Neural cell (in vitro differentiated cells): ENCODE measurements at regions not wholly inside any gene's neighbourhood (a gene's known extent, or its start where the extent isn't known, plus 50 kb on each side); places are given as distances from the start of the nearest gene placed in this dataset.

Source experiments
- CTCF ChIP-seq: fragments of 450-650 bp; IDR thresholded peaks from 2 replicates; pipeline ENCODE4 v1.5.1; 2014; ENCODE audit warnings: antibody characterized with exemption, mild to moderate bottlenecking, moderate library complexity; ENCODE audit not compliant: poor library complexity, severe bottlenecking
- EZH2 ChIP-seq: fragments of 200-600, 300-800 bp; shearing (Covaris generic), sonication (generic); IDR thresholded peaks from 2 replicates; pipeline ENCODE4 v1.6.1; 2014; ENCODE audit warnings: antibody characterized with exemption, low read length, borderline replicate concordance, mild to moderate bottlenecking; ENCODE audit not compliant: insufficient read depth, poor library complexity, severe bottlenecking
- MXI1 ChIP-seq: fragments of 450-650 bp; conservative IDR thresholded peaks from 2 replicates; pipeline ENCODE4 v1.6.1; 2014; ENCODE audit warnings: antibody characterized with exemption, mild to moderate bottlenecking; ENCODE audit not compliant: poor library complexity, severe bottlenecking
- RAD21 ChIP-seq: fragments of 450-650 bp; conservative IDR thresholded peaks from 2 replicates; pipeline ENCODE4 v1.6.1; 2014; ENCODE audit warnings: antibody characterized with exemption, mild to moderate bottlenecking, moderate library complexity
- SMC3 ChIP-seq: fragments of 450-650 bp; conservative IDR thresholded peaks from 2 replicates; pipeline ENCODE4 v1.6.1; 2014; ENCODE audit warnings: antibody characterized with exemption, mild to moderate bottlenecking, moderate library complexity; ENCODE audit not compliant: poor library complexity
- TF ChIP-seq, protein P1 (sequence below): IDR thresholded peaks from 2 replicates; pipeline ENCODE4 v1.6.1; 2012; ENCODE audit warnings: borderline replicate concordance

DNA sequence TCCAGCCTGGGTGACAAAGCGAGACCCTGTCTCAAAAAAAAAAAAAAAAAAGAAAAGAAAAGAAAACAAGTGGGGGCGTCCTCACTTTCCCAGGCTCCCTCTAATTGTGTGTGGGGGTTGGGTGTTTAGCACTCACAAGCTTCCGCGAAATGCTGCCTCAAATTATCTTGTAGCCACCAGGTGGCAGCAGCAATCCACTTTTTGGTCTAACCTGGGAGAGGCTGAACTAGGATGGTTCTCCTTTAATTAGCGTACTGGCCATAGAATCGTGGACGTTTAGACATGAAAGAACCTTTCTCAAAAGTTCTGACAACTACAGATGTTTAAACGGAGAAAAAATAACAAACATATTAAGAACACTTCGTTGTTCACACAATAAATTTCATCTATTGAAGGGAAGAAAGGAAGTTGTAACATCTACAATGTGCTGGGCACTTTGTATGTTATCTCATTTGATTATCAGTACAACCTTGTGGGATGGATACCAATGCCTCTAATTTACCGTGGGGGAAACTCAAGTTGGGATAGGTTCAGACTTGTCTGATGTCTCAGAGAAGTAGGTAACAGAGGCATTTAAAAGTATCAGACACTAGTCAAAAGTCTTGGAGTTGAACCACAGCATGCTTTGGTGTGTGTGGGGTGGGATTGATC is 122.7 kb upstream of the NABP1 start:
- TF ChIP-seq CTCF (peak; percentile 84), EZH2 (no peak), SMC3 (peak; percentile 87), RAD21 (peak; percentile 85), MXI1 (no peak)
- TF ChIP-seq, protein P1, sequence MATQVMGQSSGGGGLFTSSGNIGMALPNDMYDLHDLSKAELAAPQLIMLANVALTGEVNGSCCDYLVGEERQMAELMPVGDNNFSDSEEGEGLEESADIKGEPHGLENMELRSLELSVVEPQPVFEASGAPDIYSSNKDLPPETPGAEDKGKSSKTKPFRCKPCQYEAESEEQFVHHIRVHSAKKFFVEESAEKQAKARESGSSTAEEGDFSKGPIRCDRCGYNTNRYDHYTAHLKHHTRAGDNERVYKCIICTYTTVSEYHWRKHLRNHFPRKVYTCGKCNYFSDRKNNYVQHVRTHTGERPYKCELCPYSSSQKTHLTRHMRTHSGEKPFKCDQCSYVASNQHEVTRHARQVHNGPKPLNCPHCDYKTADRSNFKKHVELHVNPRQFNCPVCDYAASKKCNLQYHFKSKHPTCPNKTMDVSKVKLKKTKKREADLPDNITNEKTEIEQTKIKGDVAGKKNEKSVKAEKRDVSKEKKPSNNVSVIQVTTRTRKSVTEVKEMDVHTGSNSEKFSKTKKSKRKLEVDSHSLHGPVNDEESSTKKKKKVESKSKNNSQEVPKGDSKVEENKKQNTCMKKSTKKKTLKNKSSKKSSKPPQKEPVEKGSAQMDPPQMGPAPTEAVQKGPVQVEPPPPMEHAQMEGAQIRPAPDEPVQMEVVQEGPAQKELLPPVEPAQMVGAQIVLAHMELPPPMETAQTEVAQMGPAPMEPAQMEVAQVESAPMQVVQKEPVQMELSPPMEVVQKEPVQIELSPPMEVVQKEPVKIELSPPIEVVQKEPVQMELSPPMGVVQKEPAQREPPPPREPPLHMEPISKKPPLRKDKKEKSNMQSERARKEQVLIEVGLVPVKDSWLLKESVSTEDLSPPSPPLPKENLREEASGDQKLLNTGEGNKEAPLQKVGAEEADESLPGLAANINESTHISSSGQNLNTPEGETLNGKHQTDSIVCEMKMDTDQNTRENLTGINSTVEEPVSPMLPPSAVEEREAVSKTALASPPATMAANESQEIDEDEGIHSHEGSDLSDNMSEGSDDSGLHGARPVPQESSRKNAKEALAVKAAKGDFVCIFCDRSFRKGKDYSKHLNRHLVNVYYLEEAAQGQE = no peak
